H1 (cell line): ENCODE measurements at regions not wholly inside any gene's neighbourhood (a gene's known extent, or its start where the extent isn't known, plus 50 kb on each side); places are given as distances from the start of the nearest gene placed in this dataset.

ENCODE experiments used
- CTCF ChIA-PET: fragments of 300-600 bp; sonication (Branson Sonifier 250); formaldehyde crosslinking; loops from one replicate; lab custom pipeline; 2021; ENCODE audit not compliant: partially characterized antibody; lab: Charles Lee
- POLR2A ChIA-PET: fragments of 300-600 bp; sonication (Branson Sonifier 250); formaldehyde crosslinking; loops from one replicate; lab custom pipeline; 2021; ENCODE audit warnings: inconsistent platforms; ENCODE audit not compliant: partially characterized antibody; lab: Charles Lee
- DNase-seq, 2 experiments: peaks; one replicate each; pipeline versions ENCODE4 v3.0.0 to v3.0.0-alpha.2; 2010 to 2022; ENCODE audit warnings: low spot score in 2 of 2, low read depth in 1 of 2, mixed read lengths in 1 of 2
- FAIRE-seq: peaks from 2 replicates; lab custom pipeline; 2011; peaks lifted over from hg19 to GRCh38; lab: Jason Lieb, UNC
- H2AFZ ChIP-seq: 2 replicates; pipeline ENCODE4 v1.8.1; 2012; ENCODE audit warnings: low read length, inconsistent platforms
- H2AK5ac ChIP-seq: 2 replicates; pipeline ENCODE4 v1.6.1; 2013; ENCODE audit warnings: low read depth, low read length
- H2BK120ac ChIP-seq: replicated peaks from 2 replicates; pipeline ENCODE3; 2013; ENCODE audit warnings: low read depth, low read length, inconsistent platforms
- H2BK12ac ChIP-seq: 2 replicates; pipeline ENCODE4 v1.6.1; 2013; ENCODE audit warnings: low read depth, low read length
- H2BK15ac ChIP-seq: 2 replicates; pipeline ENCODE4 v1.6.1; 2013; ENCODE audit warnings: low read length
- H2BK20ac ChIP-seq: 2 replicates; pipeline ENCODE4 v1.6.1; 2013; ENCODE audit warnings: low read length
- H2BK5ac ChIP-seq: 2 replicates; pipeline ENCODE4 v1.6.1; 2013; ENCODE audit warnings: low read depth, low read length
- H3K14ac ChIP-seq: 2 replicates; pipeline ENCODE4 v1.6.1; 2013; ENCODE audit warnings: inconsistent platforms; ENCODE audit not compliant: insufficient read length
- H3K18ac ChIP-seq: 2 replicates; pipeline ENCODE4 v1.6.1; 2013; ENCODE audit warnings: low read length; ENCODE audit errors: extremely low read depth
- H3K23ac ChIP-seq: 2 replicates; pipeline ENCODE4 v1.6.1; 2013; ENCODE audit warnings: inconsistent platforms; ENCODE audit not compliant: insufficient read length
- H3K23me2 ChIP-seq: 2 replicates; pipeline ENCODE4 v1.6.1; 2013; ENCODE audit warnings: low read depth, low read length
- H3K27ac ChIP-seq: 2 replicates; pipeline ENCODE4 v1.6.1; 2011; ENCODE audit warnings: low read depth, low read length, inconsistent platforms
- H3K27me3 ChIP-seq, 4 experiments: replicated peaks in 1 of 4; 1 replicate in 1 of 4; 2 replicates in 3 of 4; pipeline versions ENCODE4 v1.6.1 to v1.8.1; 2011 to 2013; ENCODE audit warnings: low read length in 3 of 4, mild to moderate bottlenecking in 3 of 4, inconsistent platforms in 2 of 4, mixed read lengths in 2 of 4, moderate library complexity in 1 of 4; ENCODE audit not compliant: control insufficient read depth in 3 of 4, insufficient read depth in 3 of 4; ENCODE audit errors: extremely low read depth in 1 of 4
- H3K36me3 ChIP-seq, 4 experiments: 2 replicates each; pipeline versions ENCODE4 v1.6.1 to v1.8.1; 2011 to 2013; ENCODE audit warnings: mild to moderate bottlenecking in 4 of 4, low read length in 3 of 4, moderate library complexity in 2 of 4, control low read depth in 1 of 4, inconsistent platforms in 1 of 4; ENCODE audit not compliant: insufficient read depth in 4 of 4, control insufficient read depth in 2 of 4
- H3K4ac ChIP-seq: replicated peaks from 2 replicates; pipeline ENCODE3; 2013; ENCODE audit warnings: low read length, low read depth, mixed read lengths, inconsistent platforms; ENCODE audit not compliant: insufficient read length
- H3K4me1 ChIP-seq, 4 experiments: replicated peaks in 1 of 4; 1 replicate in 1 of 4; 2 replicates in 3 of 4; pipeline versions ENCODE4 v1.6.1 to v1.8.1; 2011 to 2013; ENCODE audit warnings: low read length in 3 of 4, inconsistent platforms in 2 of 4, mixed read lengths in 1 of 4; ENCODE audit not compliant: insufficient read depth in 4 of 4, control insufficient read depth in 3 of 4
- H3K4me2 ChIP-seq, 2 experiments: 2 replicates each; pipeline versions ENCODE4 v1.6.1 to v1.8.1; 2011 to 2013; ENCODE audit warnings: low read depth in 2 of 2, low read length in 2 of 2, control low read depth in 1 of 2, inconsistent platforms in 1 of 2, mild to moderate bottlenecking in 1 of 2; ENCODE audit not compliant: insufficient read depth in 1 of 2
- H3K4me3 ChIP-seq, 4 experiments: fragments of 200-600, 300-600 bp in 1 of 4; sonication (generic), shearing (Covaris generic), sonication (Bioruptor Twin) in 1 of 4; 2 replicates each; pipeline versions ENCODE4 v1.5.1 to v1.8.1; 2011 to 2016; ENCODE audit warnings: low read length in 4 of 4, low read depth in 3 of 4, control low read depth in 2 of 4, inconsistent platforms in 2 of 4, mild to moderate bottlenecking in 2 of 4, mixed read lengths in 1 of 4, moderate library complexity in 1 of 4; ENCODE audit not compliant: insufficient read depth in 2 of 4; ENCODE audit errors: extremely low read depth in 1 of 4
- H3K56ac ChIP-seq: replicated peaks from 2 replicates; pipeline ENCODE3; 2013; ENCODE audit warnings: low read depth, mild to moderate bottlenecking, mixed read lengths, low read length, inconsistent platforms; ENCODE audit not compliant: insufficient read length
- H3K79me1 ChIP-seq: 2 replicates; pipeline ENCODE4 v1.6.1; 2013; ENCODE audit warnings: low read depth, low read length, control low read depth
- H3K79me2 ChIP-seq, 2 experiments: 2 replicates each; pipeline versions ENCODE4 v1.6.1 to v1.8.1; 2012 to 2013; ENCODE audit warnings: low read length in 2 of 2, mild to moderate bottlenecking in 2 of 2, inconsistent platforms in 1 of 2; ENCODE audit not compliant: insufficient read depth in 2 of 2, control insufficient read depth in 1 of 2
- H3K9ac ChIP-seq, 4 experiments: replicated peaks in 1 of 4; 1 replicate in 1 of 4; 2 replicates in 3 of 4; pipeline versions ENCODE4 v1.6.1 to v1.8.1; 2011 to 2013; ENCODE audit warnings: low read depth in 3 of 4, low read length in 3 of 4, control low read depth in 2 of 4, mild to moderate bottlenecking in 2 of 4, moderate library complexity in 2 of 4, inconsistent platforms in 1 of 4; ENCODE audit errors: extremely low read depth in 1 of 4
- H3K9me3 ChIP-seq, 2 experiments: 2 replicates each; pipeline versions ENCODE4 v1.6.1 to v1.8.1; 2012 to 2013; ENCODE audit warnings: mild to moderate bottlenecking in 2 of 2, moderate library complexity in 2 of 2, control low read depth in 1 of 2, inconsistent platforms in 1 of 2, low read depth in 1 of 2, low read length in 1 of 2, mixed read lengths in 1 of 2; ENCODE audit not compliant: insufficient read depth in 2 of 2
- H4K20me1 ChIP-seq, 2 experiments: replicated peaks in 1 of 2; 2 replicates each; pipeline versions ENCODE3 to v1.8.1; 2011 to 2013; ENCODE audit warnings: inconsistent platforms in 2 of 2, low read length in 2 of 2, mild to moderate bottlenecking in 1 of 2; ENCODE audit not compliant: insufficient read depth in 2 of 2, control insufficient read depth in 1 of 2
- H4K5ac ChIP-seq: 2 replicates; pipeline ENCODE4 v1.6.1; 2013; ENCODE audit warnings: low read length, low read depth, mixed read lengths, inconsistent platforms; ENCODE audit not compliant: insufficient read length
- H4K8ac ChIP-seq: 2 replicates; pipeline ENCODE4 v1.8.0; 2013; ENCODE audit warnings: mild to moderate bottlenecking, moderate library complexity, low read length, inconsistent platforms; ENCODE audit not compliant: insufficient read depth; ENCODE audit errors: extremely low read depth
- H4K91ac ChIP-seq: replicated peaks from 2 replicates; pipeline ENCODE3; 2013; ENCODE audit warnings: low read length, mixed read lengths, inconsistent platforms; ENCODE audit not compliant: insufficient read length
- CBX8 ChIP-seq: fragments of 300-800, 300-1000 bp; sonication (generic); IDR thresholded peaks from 2 replicates; pipeline ENCODE4 v1.7.1; 2016; ENCODE audit warnings: low read depth, low read length, borderline replicate concordance
- TF ChIP-seq, protein P1 (sequence below): fragments of 300-600 bp; sonication (generic); IDR thresholded peaks from 2 replicates; pipeline ENCODE4 v1.7.1; 2012; ENCODE audit warnings: low read length, moderate library complexity, mild to moderate bottlenecking, inconsistent platforms; ENCODE audit not compliant: insufficient replicate concordance

DNA sequence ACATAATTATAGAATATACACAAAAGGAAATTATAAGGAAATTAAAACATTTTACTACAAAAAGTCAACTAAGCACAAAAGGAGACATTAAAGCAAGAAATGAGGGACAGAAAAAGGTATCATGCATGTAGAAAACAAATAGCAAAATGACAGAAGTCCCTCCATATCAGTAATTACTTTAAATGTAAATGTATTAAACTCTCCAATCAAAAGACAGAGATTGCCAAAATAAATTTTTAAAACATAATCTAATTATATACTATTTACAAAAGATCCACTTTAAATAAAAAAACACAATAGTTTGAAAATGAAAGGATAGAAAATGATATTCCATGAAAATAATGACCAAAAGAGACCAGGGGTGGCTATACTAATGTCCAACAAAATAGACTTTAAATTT is 123.7 kb downstream of the MEX3B start:
- peaks cover 21 to 26% of the 10 kb centered on the region in 2 experiments for H3K9me3 ChIP-seq
- no peak overlapping the region for H2BK12ac ChIP-seq
- no peak overlapping the region for H4K5ac ChIP-seq
- H2BK120ac ChIP-seq = no peak overlapping the region
- H3K9ac ChIP-seq = no peak overlapping the region
- FAIRE-seq = no peak
- no peaks in the 10 kb centered on the region for H3K23me2 ChIP-seq
- H3K4me3 ChIP-seq = no peak overlapping the region
- H3K27ac ChIP-seq = no peak overlapping the region
- no peak overlapping the region for H2BK20ac ChIP-seq
- H4K8ac ChIP-seq = no peak overlapping the region
- no peak overlapping the region for H3K23ac ChIP-seq
- no peaks in the 10 kb centered on the region; a peak in 1 of 8 replicates for H3K36me3 ChIP-seq
- no peak overlapping the region for H3K18ac ChIP-seq
- H4K91ac ChIP-seq = no peak overlapping the region
- no peak for DNase-seq
- H2BK5ac ChIP-seq = no peak overlapping the region
- H4K20me1 ChIP-seq = no peaks in the 10 kb centered on the region
- H3K14ac ChIP-seq = no peak overlapping the region
- no peak overlapping the region for H2AK5ac ChIP-seq
- CTCF ChIA-PET = interaction anchor here (0.7 kb wide), 1 partner anchor 12 kb away, joined by 3 read pairs; no protein-coding TSS in a partner anchor
- H3K4me2 ChIP-seq = no peak overlapping the region
- no peak overlapping the region for H3K4ac ChIP-seq
- no peak overlapping the region for H2AFZ ChIP-seq
- H2BK15ac ChIP-seq = no peak overlapping the region
- H3K27me3 ChIP-seq = no peaks in the 10 kb centered on the region
- no peaks in the 10 kb centered on the region for H3K4me1 ChIP-seq
- H3K79me1 ChIP-seq = no peaks in the 10 kb centered on the region
- H3K56ac ChIP-seq = no peak overlapping the region
- no peaks in the 10 kb centered on the region for H3K79me2 ChIP-seq
- POLR2A ChIA-PET = no interaction called here
- TF ChIP-seq CBX8 = no peak
- TF ChIP-seq, protein P1, sequence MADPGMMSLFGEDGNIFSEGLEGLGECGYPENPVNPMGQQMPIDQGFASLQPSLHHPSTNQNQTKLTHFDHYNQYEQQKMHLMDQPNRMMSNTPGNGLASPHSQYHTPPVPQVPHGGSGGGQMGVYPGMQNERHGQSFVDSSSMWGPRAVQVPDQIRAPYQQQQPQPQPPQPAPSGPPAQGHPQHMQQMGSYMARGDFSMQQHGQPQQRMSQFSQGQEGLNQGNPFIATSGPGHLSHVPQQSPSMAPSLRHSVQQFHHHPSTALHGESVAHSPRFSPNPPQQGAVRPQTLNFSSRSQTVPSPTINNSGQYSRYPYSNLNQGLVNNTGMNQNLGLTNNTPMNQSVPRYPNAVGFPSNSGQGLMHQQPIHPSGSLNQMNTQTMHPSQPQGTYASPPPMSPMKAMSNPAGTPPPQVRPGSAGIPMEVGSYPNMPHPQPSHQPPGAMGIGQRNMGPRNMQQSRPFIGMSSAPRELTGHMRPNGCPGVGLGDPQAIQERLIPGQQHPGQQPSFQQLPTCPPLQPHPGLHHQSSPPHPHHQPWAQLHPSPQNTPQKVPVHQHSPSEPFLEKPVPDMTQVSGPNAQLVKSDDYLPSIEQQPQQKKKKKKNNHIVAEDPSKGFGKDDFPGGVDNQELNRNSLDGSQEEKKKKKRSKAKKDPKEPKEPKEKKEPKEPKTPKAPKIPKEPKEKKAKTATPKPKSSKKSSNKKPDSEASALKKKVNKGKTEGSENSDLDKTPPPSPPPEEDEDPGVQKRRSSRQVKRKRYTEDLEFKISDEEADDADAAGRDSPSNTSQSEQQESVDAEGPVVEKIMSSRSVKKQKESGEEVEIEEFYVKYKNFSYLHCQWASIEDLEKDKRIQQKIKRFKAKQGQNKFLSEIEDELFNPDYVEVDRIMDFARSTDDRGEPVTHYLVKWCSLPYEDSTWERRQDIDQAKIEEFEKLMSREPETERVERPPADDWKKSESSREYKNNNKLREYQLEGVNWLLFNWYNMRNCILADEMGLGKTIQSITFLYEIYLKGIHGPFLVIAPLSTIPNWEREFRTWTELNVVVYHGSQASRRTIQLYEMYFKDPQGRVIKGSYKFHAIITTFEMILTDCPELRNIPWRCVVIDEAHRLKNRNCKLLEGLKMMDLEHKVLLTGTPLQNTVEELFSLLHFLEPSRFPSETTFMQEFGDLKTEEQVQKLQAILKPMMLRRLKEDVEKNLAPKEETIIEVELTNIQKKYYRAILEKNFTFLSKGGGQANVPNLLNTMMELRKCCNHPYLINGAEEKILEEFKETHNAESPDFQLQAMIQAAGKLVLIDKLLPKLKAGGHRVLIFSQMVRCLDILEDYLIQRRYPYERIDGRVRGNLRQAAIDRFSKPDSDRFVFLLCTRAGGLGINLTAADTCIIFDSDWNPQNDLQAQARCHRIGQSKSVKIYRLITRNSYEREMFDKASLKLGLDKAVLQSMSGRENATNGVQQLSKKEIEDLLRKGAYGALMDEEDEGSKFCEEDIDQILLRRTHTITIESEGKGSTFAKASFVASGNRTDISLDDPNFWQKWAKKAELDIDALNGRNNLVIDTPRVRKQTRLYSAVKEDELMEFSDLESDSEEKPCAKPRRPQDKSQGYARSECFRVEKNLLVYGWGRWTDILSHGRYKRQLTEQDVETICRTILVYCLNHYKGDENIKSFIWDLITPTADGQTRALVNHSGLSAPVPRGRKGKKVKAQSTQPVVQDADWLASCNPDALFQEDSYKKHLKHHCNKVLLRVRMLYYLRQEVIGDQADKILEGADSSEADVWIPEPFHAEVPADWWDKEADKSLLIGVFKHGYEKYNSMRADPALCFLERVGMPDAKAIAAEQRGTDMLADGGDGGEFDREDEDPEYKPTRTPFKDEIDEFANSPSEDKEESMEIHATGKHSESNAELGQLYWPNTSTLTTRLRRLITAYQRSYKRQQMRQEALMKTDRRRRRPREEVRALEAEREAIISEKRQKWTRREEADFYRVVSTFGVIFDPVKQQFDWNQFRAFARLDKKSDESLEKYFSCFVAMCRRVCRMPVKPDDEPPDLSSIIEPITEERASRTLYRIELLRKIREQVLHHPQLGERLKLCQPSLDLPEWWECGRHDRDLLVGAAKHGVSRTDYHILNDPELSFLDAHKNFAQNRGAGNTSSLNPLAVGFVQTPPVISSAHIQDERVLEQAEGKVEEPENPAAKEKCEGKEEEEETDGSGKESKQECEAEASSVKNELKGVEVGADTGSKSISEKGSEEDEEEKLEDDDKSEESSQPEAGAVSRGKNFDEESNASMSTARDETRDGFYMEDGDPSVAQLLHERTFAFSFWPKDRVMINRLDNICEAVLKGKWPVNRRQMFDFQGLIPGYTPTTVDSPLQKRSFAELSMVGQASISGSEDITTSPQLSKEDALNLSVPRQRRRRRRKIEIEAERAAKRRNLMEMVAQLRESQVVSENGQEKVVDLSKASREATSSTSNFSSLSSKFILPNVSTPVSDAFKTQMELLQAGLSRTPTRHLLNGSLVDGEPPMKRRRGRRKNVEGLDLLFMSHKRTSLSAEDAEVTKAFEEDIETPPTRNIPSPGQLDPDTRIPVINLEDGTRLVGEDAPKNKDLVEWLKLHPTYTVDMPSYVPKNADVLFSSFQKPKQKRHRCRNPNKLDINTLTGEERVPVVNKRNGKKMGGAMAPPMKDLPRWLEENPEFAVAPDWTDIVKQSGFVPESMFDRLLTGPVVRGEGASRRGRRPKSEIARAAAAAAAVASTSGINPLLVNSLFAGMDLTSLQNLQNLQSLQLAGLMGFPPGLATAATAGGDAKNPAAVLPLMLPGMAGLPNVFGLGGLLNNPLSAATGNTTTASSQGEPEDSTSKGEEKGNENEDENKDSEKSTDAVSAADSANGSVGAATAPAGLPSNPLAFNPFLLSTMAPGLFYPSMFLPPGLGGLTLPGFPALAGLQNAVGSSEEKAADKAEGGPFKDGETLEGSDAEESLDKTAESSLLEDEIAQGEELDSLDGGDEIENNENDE = no peak
